IMR-90 (cell line): ENCODE measurements at regions not wholly inside any gene's neighbourhood (a gene's known extent, or its start where the extent isn't known, plus 50 kb on each side); places are given as distances from the start of the nearest gene placed in this dataset.

ENCODE experiments used
- ATAC-seq: fragments of 200-7000 bp; cut with Tn5 transposase; 2 replicates; pipeline ENCODE4 v1.9.1; 2020; ENCODE audit warnings: low read depth, mild to moderate bottlenecking, moderate library complexity
- BruUV-seq: library from RNA; stranded (reverse); fragments of 400-500 nt; replicated peaks from 2 replicates; lab custom pipeline; 2021; lab: Mats Ljungman, UMichigan
- CTCF ChIA-PET: fragments of 300-600 bp; formaldehyde crosslinking; extraction: SDS; loops from one replicate; lab custom pipeline; 2021; ENCODE audit warnings: antibody characterized with exemption; lab: Yijun Ruan, JAX
- POLR2A ChIA-PET: fragments of 300-600 bp; sonication (Branson Sonifier 250); formaldehyde crosslinking; loops from one replicate; lab custom pipeline; 2022; ENCODE audit warnings: antibody characterized with exemption; ENCODE audit not compliant: unreplicated experiment; lab: Charles Lee
- DNase-seq: peaks from one replicate; pipeline ENCODE4 v3.0.0; 2013
- H2AFZ ChIP-seq: replicated peaks from 2 replicates; pipeline ENCODE3; 2013; ENCODE audit warnings: low read length, mild to moderate bottlenecking; ENCODE audit not compliant: poor library complexity
- H2AK5ac ChIP-seq: 2 replicates; pipeline ENCODE4 v1.6.1; 2013; ENCODE audit warnings: low read depth, low read length, inconsistent platforms
- H2AK9ac ChIP-seq: replicated peaks from 2 replicates; pipeline ENCODE3; 2013; ENCODE audit warnings: mild to moderate bottlenecking, low read depth, low read length, moderate library complexity; ENCODE audit not compliant: poor library complexity
- H2BK120ac ChIP-seq: 2 replicates; pipeline ENCODE4 v1.6.1; 2013; ENCODE audit warnings: low read depth, low read length, inconsistent platforms
- H2BK15ac ChIP-seq: 3 replicates; pipeline ENCODE4 v1.6.1; 2013; ENCODE audit warnings: low read depth, low read length, inconsistent platforms
- H2BK20ac ChIP-seq: 2 replicates; pipeline ENCODE4 v1.6.1; 2013; ENCODE audit warnings: low read depth, mild to moderate bottlenecking, inconsistent platforms, low read length, moderate library complexity
- H2BK5ac ChIP-seq: 2 replicates; pipeline ENCODE4 v1.6.1; 2013; ENCODE audit warnings: mild to moderate bottlenecking, low read depth, low read length, inconsistent platforms; ENCODE audit not compliant: poor library complexity, severe bottlenecking
- H3K14ac ChIP-seq: replicated peaks from 2 replicates; pipeline ENCODE4 v1.6.1; 2013; ENCODE audit warnings: low read depth, low read length, inconsistent platforms
- H3K18ac ChIP-seq: 2 replicates; pipeline ENCODE4 v1.6.1; 2013; ENCODE audit warnings: low read depth, low read length, control low read depth
- H3K23ac ChIP-seq: 2 replicates; pipeline ENCODE4 v1.6.1; 2013; ENCODE audit warnings: low read depth, low read length, inconsistent platforms
- H3K27ac ChIP-seq: 2 replicates; pipeline ENCODE4 v1.5.1; 2013; ENCODE audit warnings: mild to moderate bottlenecking, control low read depth, low read length; ENCODE audit not compliant: insufficient read depth
- H3K27me3 ChIP-seq: 2 replicates; pipeline ENCODE4 v1.6.1; 2013; ENCODE audit warnings: low read length; ENCODE audit not compliant: control insufficient read depth, insufficient read depth
- H3K36me3 ChIP-seq: 2 replicates; pipeline ENCODE4 v1.6.1; 2013; ENCODE audit warnings: low read length, mixed read lengths; ENCODE audit not compliant: control insufficient read depth, insufficient read depth
- H3K4ac ChIP-seq: 2 replicates; pipeline ENCODE4 v1.6.1; 2013; ENCODE audit warnings: low read depth, low read length, inconsistent platforms
- H3K4me1 ChIP-seq: 2 replicates; pipeline ENCODE4 v1.6.1; 2013; ENCODE audit warnings: low read length, mixed read lengths; ENCODE audit not compliant: control insufficient read depth, insufficient read depth
- H3K4me2 ChIP-seq: 2 replicates; pipeline ENCODE4 v1.6.1; 2013; ENCODE audit warnings: low read depth, mild to moderate bottlenecking, control low read depth, low read length, moderate library complexity
- H3K4me3 ChIP-seq: 2 replicates; pipeline ENCODE4 v1.5.1; 2013; ENCODE audit warnings: low read depth, mild to moderate bottlenecking, control low read depth, low read length, moderate library complexity; ENCODE audit not compliant: insufficient read depth
- H3K56ac ChIP-seq: 2 replicates; pipeline ENCODE4 v1.6.1; 2013; ENCODE audit warnings: low read length, inconsistent platforms; ENCODE audit not compliant: insufficient read depth; ENCODE audit errors: extremely low read depth
- H3K79me1 ChIP-seq, 2 experiments: 2 replicates each; pipeline ENCODE4 v1.6.1; 2013; ENCODE audit warnings: low read length in 2 of 2, inconsistent platforms in 1 of 2, low read depth in 1 of 2
- H3K9ac ChIP-seq: 2 replicates; pipeline ENCODE4 v1.6.1; 2013; ENCODE audit warnings: low read depth, low read length, control low read depth
- H3K9me1 ChIP-seq: 2 replicates; pipeline ENCODE4 v1.6.1; 2013; ENCODE audit warnings: low read length, inconsistent platforms; ENCODE audit not compliant: insufficient read depth
- H3K9me3 ChIP-seq: 2 replicates; pipeline ENCODE4 v1.6.1; 2013; ENCODE audit warnings: low read length; ENCODE audit not compliant: control insufficient read depth, insufficient read depth
- H4K20me1 ChIP-seq: 2 replicates; pipeline ENCODE4 v1.6.1; 2013; ENCODE audit warnings: low read length, inconsistent platforms; ENCODE audit not compliant: insufficient read depth
- H4K5ac ChIP-seq: 2 replicates; pipeline ENCODE4 v1.6.1; 2013; ENCODE audit warnings: mild to moderate bottlenecking, low read depth, low read length, control low read depth
- H4K8ac ChIP-seq, 2 experiments: 2 replicates each; pipeline ENCODE4 v1.6.1; 2013; ENCODE audit warnings: low read depth in 2 of 2, low read length in 2 of 2, control low read depth in 1 of 2, inconsistent platforms in 1 of 2
- H4K91ac ChIP-seq: 2 replicates; pipeline ENCODE4 v1.6.1; 2013; ENCODE audit warnings: low read depth, low read length, inconsistent platforms; ENCODE audit not compliant: insufficient read depth
- CEBPB ChIP-seq: IDR thresholded peaks from 2 replicates; pipeline ENCODE4 v1.6.1; 2012; ENCODE audit warnings: low read depth, low read length, improper control_type of control experiment
- ELK1 ChIP-seq: fragments of 150-350 bp; IDR thresholded peaks from 2 replicates; pipeline ENCODE4 v1.6.1; 2016; ENCODE audit warnings: low read depth, mild to moderate bottlenecking, low read length, moderate library complexity, borderline replicate concordance
- WGBS, 2 experiments: methylation state at CpG; one replicate each; pipeline versions ENCODE4 v1.1.5 to v1.1.7; 2013; ENCODE audit warnings: missing lambda C conversion rate in 2 of 2; ENCODE audit not compliant: insufficient read length in 1 of 2; ENCODE audit errors: extremely low coverage in 2 of 2; 5-methylcytosine and 5-hydroxymethylcytosine counted together
- dilution Hi-C: fragments of 300-500 bp; cut with HindIII; formaldehyde crosslinking; loops from one replicate; pipeline ENCODE4 v1.14.3; 2018; ENCODE audit warnings: low sequenced_read_pairs; ENCODE audit not compliant: unreplicated experiment
- in situ Hi-C: fragments of 300-500 bp; cut with MboI; formaldehyde crosslinking; loops from 3 replicates; pipeline ENCODE4 v1.14.3; 2019; ENCODE audit warnings: low sequenced_read_pairs, inconsistent platforms, mixed read lengths
- intact Hi-C: fragments of 100-400 bp; cut with micrococcal nuclease; formaldehyde crosslinking; loops from 2 replicates; pipeline ENCODE4 v1.10.0; 2022

- H2BK120ac ChIP-seq = no peak overlapping the region
- H4K20me1 ChIP-seq = no peaks in the 10 kb centered on the region
- H3K27ac ChIP-seq = no peak overlapping the region
- no peak overlapping the region for H4K8ac ChIP-seq
- ChIA-PET POLR2A (no interaction called here), CTCF (no interaction called here)
- no peak overlapping the region for H3K4me3 ChIP-seq
- intact Hi-C loops = no loop called here
- H2BK5ac ChIP-seq = no peak overlapping the region
- no TSS peak for BruUV-seq
- peak; percentile 51; the same call in 1 of the 2 replicates for ATAC-seq
- H4K5ac ChIP-seq = no peak overlapping the region
- no peak overlapping the region for H3K4ac ChIP-seq
- no peak overlapping the region for H2BK20ac ChIP-seq
- no peak overlapping the region for H3K18ac ChIP-seq
- H3K36me3 ChIP-seq = no peaks in the 10 kb centered on the region
- no peak overlapping the region for H4K91ac ChIP-seq
- H3K9ac ChIP-seq = no peak overlapping the region
- H3K14ac ChIP-seq = no peak overlapping the region
- no peaks in the 10 kb centered on the region for H3K4me1 ChIP-seq
- in situ Hi-C loops = no loop called here
- no peaks in the 10 kb centered on the region for H3K79me1 ChIP-seq
- H2AFZ ChIP-seq = no peak overlapping the region
- no peaks in the 10 kb centered on the region for H3K27me3 ChIP-seq
- H2BK15ac ChIP-seq = no peak overlapping the region
- DNase-seq = peak; percentile 5
- H3K4me2 ChIP-seq = no peak overlapping the region
- no peaks in the 10 kb centered on the region for H3K9me1 ChIP-seq
- 100% methylated on average over 1 of the region's 1 CpG; no CpG with 5 or more reads in 1 of the 2 experiments for WGBS, 2 experiments
- no peak overlapping the region for H2AK9ac ChIP-seq
- H3K56ac ChIP-seq = no peak overlapping the region
- TF ChIP-seq ELK1 (no peak), CEBPB (peak; percentile 62)
- H3K9me3 ChIP-seq = no peaks in the 10 kb centered on the region
- dilution Hi-C loops = no loop called here
- H2AK5ac ChIP-seq = no peak overlapping the region
- no peak overlapping the region for H3K23ac ChIP-seq
These were observed 642.7 kb upstream of the CXADR start for GRCh38 chr21:16870103-16870502.
